ENCODE measurements at regions not wholly inside any gene's neighbourhood (a gene's known extent, or its start where the extent isn't known, plus 50 kb on each side); places are given as distances from the start of the nearest gene placed in this dataset.

DNA sequence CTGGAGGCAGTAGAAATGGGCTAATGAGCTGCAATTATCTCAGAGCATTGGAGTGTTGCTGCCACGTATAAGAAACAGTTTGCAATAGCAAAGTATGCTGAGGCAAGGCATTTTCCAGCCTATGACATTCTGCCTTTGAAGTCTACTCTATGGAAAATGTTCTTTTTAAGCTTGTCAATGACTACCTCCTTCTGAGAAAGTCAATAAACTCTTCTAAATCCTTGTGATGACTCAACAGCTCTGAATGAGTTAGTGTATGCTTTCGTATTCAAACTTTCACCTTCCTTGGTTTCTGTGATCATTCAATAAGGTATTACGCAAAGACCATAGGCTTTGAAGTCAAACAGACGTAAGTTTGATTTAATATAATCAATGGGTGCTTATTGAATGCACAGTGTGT is 111.2 kb downstream of the CAPZA3 start:
- Mint-ChIP-seq H3K27ac (ENCODE audit: unreplicated experiment) (no peak overlapping the region), H3K27me3 (ENCODE audit: low read depth) (no peaks in the 10 kb centered on the region), H3K36me3 (ENCODE audit: low read depth) (no peaks in the 10 kb centered on the region), H3K9me3 (ENCODE audit: low read depth) (peaks cover 3% of the 10 kb centered on the region), H3K4me3 (ENCODE audit: unreplicated experiment) (no peak overlapping the region), H3K4me1 (ENCODE audit: low read depth) (peaks cover 10% of the 10 kb centered on the region)
- DNase-seq (ENCODE audit: low spot score): no peak
- TF ChIP-seq, protein P1, sequence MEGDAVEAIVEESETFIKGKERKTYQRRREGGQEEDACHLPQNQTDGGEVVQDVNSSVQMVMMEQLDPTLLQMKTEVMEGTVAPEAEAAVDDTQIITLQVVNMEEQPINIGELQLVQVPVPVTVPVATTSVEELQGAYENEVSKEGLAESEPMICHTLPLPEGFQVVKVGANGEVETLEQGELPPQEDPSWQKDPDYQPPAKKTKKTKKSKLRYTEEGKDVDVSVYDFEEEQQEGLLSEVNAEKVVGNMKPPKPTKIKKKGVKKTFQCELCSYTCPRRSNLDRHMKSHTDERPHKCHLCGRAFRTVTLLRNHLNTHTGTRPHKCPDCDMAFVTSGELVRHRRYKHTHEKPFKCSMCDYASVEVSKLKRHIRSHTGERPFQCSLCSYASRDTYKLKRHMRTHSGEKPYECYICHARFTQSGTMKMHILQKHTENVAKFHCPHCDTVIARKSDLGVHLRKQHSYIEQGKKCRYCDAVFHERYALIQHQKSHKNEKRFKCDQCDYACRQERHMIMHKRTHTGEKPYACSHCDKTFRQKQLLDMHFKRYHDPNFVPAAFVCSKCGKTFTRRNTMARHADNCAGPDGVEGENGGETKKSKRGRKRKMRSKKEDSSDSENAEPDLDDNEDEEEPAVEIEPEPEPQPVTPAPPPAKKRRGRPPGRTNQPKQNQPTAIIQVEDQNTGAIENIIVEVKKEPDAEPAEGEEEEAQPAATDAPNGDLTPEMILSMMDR (IDR thresholded peaks at IDR 0.05): no peak

GRCh38 chr12:18849761-18850160 is 111.8 kb downstream of the CAPZA3 start:
- Mint-ChIP-seq H3K36me3 (ENCODE audit: low read depth) (no peaks in the 10 kb centered on the region), H3K9me3 (ENCODE audit: low read depth) (peaks cover 3% of the 10 kb centered on the region), H3K4me3 (ENCODE audit: unreplicated experiment) (no peak overlapping the region), H3K27me3 (ENCODE audit: low read depth) (no peaks in the 10 kb centered on the region), H3K4me1 (ENCODE audit: low read depth) (peaks cover 10% of the 10 kb centered on the region), H3K27ac (ENCODE audit: unreplicated experiment) (no peak overlapping the region)
- TF ChIP-seq, protein P1 (IDR thresholded peaks at IDR 0.05): no peak
- no peak for DNase-seq (ENCODE audit: low spot score)

DNA sequence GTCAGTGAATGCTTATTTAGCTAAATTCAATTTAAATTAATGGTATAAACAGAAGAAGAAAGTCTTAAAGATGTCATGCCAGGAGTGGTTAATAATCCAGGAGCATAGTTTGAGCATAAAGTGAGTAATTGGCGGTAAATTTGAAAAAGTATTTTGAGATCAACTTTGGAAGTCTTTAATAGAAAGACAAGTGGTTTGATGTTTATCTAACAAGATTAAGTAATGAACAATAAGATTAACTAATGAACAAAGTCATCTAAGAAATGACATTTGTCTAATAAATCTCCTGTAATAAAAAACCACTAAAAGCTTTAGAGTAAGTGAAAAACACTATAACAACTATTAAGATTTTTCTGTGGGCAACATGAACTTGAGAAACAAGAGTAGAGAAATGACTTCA is 112.8 kb downstream of the CAPZA3 start:
- Mint-ChIP-seq H3K27ac (ENCODE audit: unreplicated experiment) (no peak overlapping the region), H3K4me3 (ENCODE audit: unreplicated experiment) (no peak overlapping the region), H3K9me3 (ENCODE audit: low read depth) (peaks cover 3% of the 10 kb centered on the region), H3K4me1 (ENCODE audit: low read depth) (peaks cover 10% of the 10 kb centered on the region), H3K27me3 (ENCODE audit: low read depth) (no peaks in the 10 kb centered on the region), H3K36me3 (ENCODE audit: low read depth) (no peaks in the 10 kb centered on the region)
- DNase-seq (ENCODE audit: low spot score): no peak
- TF ChIP-seq, protein P1 (IDR thresholded peaks at IDR 0.05): no peak

DNA sequence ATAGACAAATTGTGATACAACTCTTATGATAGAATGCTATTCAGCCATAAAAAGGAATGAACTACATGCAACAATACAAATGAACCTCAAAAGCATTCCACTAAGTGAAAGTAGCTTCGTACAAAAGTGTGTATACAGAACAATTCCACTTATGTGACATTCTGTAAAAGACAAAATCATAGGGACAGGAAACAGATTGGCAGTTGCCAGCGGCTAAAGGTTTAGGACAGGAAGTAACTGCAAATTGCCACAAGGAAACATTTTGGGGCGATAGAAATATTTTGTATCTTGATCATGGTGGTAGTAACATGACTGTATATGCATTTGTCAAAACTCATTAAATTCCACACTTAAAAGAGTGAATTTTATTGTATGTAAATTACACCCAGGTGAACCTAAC is 113.4 kb downstream of the CAPZA3 start:
- no peak for DNase-seq (ENCODE audit: low spot score)

DNA sequence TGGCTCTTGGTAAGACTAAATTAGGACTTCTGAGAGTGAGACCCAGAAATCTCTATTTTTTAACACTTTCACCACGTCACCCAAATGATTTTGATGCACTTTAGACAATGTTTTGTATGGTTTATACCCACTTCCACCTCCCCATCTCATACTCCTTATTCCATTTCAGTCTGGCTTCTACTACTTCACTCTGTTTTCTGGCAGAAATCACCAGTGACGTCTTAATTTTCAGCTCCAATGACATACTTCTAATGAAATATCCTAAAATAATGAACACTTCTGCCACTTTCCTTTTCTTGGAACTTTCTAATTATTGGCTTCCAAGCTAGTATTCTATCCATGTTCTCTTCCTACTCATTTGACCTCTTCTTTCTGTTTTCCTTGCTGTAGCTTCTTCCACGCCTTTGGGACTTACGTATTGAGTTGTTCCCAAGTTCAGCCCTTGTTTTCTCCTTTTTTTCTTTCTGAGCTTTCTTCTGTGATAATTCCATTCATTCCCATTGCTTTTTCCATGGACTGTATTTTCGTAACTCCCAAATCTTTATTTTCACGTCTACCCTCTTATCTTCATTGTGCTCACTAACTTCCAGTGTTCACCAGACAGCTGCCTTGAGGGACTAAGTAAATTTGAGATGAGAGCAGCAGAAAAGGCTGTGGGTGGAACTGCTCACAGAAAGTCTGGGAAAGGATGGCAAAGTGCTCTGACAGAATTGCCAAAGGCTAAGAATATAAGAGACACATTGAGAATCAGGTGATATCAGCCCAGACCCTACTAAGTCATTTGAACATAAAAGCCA is 115.8 kb downstream of the CAPZA3 start:
- Mint-ChIP-seq H3K36me3 (ENCODE audit: low read depth) (no peaks in the 10 kb centered on the region), H3K4me3 (ENCODE audit: unreplicated experiment) (no peak overlapping the region), H3K27ac (ENCODE audit: unreplicated experiment) (no peak overlapping the region), H3K27me3 (ENCODE audit: low read depth) (peaks cover 2% of the 10 kb centered on the region), H3K4me1 (ENCODE audit: low read depth) (peaks cover 10% of the 10 kb centered on the region), H3K9me3 (ENCODE audit: low read depth) (peaks cover 3% of the 10 kb centered on the region)
- TF ChIP-seq, protein P1 (IDR thresholded peaks at IDR 0.05): no peak
- DNase-seq (ENCODE audit: low spot score): no peak

More for the DNA sequence above, 113.4 kb downstream of the CAPZA3 start:
- Mint-ChIP-seq H3K4me1 (ENCODE audit: low read depth) (peaks cover 10% of the 10 kb centered on the region), H3K9me3 (ENCODE audit: low read depth) (peaks cover 3% of the 10 kb centered on the region), H3K27me3 (ENCODE audit: low read depth) (no peaks in the 10 kb centered on the region), H3K4me3 (ENCODE audit: unreplicated experiment) (no peak overlapping the region), H3K36me3 (ENCODE audit: low read depth) (no peaks in the 10 kb centered on the region), H3K27ac (ENCODE audit: unreplicated experiment) (no peak overlapping the region)
- TF ChIP-seq, protein P1 (IDR thresholded peaks at IDR 0.05): no peak
